ENCODE measurements at regions not wholly inside any gene's neighbourhood (a gene's known extent, or its start where the extent isn't known, plus 50 kb on each side); places are given as distances from the start of the nearest gene placed in this dataset.
"Not testable (repeated sequence)": the region's sequence is repeated elsewhere in the genome, so short reads cannot be mapped to it uniquely, and the experiment has no call there.

DNA sequence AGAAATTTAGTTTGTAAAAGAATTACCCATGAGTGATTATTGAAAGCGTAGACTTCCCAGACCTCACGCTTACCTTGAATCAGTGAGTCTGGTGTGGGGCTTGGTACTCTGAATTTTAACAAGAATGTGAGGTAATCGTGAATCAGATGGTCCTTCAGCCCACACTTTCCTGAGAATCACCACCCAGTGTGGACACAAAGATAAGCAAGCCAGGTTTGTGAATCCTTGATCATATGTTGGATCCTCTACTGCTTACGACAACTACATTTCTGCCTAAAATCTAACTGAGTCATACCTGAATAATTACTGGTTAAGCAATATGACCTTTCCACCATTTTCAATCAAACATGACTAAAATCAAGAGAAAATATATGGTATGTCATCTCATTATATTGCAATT, 589.3 kb downstream of the TFAP2A start:
- H3K4me3 ChIP-seq (ENCODE audit: low read depth, low read length), result no peak overlapping the region
- TF ChIP-seq, protein P1, sequence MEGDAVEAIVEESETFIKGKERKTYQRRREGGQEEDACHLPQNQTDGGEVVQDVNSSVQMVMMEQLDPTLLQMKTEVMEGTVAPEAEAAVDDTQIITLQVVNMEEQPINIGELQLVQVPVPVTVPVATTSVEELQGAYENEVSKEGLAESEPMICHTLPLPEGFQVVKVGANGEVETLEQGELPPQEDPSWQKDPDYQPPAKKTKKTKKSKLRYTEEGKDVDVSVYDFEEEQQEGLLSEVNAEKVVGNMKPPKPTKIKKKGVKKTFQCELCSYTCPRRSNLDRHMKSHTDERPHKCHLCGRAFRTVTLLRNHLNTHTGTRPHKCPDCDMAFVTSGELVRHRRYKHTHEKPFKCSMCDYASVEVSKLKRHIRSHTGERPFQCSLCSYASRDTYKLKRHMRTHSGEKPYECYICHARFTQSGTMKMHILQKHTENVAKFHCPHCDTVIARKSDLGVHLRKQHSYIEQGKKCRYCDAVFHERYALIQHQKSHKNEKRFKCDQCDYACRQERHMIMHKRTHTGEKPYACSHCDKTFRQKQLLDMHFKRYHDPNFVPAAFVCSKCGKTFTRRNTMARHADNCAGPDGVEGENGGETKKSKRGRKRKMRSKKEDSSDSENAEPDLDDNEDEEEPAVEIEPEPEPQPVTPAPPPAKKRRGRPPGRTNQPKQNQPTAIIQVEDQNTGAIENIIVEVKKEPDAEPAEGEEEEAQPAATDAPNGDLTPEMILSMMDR (IDR thresholded peaks at IDR 0.05; ENCODE audit: low read depth, low read length), result no peak

DNA sequence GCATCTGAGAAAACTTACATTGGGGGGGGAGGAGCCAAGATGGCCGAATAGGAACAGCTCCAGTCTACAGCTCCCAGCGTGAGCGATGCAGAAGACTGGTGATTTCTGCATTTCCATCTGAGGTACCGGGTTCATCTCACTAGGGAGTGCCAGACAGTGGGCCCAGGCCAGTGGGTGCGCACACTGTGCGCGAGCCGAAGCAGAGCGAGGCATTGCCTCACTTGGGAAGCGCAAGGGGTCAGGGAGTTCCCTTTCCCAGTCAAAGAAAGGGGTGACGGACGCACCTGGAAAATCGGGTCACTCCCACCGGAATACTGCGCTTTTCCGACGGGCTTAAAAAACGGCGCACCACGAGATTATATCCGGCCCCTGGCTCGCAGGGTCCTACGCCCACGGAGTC, 604.1 kb downstream of the TFAP2A start:
- H3K4me3 ChIP-seq (ENCODE audit: low read depth, low read length), result not testable (repeated sequence)

DNA sequence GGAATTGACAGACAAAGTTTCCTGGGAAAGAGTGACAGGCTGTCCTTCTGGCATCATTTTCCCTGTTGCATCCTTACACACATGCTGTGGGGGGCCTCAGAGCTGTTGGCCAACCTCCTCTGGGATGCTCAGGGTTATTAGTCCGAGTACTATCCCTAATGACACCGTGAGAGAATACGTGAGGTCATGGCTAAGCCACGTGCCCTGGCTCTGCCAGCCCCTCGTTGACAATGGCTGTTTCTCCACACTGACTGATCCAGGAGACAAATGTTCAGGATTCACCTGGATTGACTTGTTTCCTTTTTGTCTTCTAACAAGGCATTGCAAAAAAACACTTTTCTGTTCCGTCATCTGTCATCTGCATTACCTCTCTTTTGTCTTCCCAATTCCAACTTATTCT, 604.6 kb downstream of the TFAP2A start:
- no peak overlapping the region for H3K4me3 ChIP-seq (ENCODE audit: low read depth, low read length)
- TF ChIP-seq, protein P1 (IDR thresholded peaks at IDR 0.05; ENCODE audit: low read depth, low read length), result no peak

DNA sequence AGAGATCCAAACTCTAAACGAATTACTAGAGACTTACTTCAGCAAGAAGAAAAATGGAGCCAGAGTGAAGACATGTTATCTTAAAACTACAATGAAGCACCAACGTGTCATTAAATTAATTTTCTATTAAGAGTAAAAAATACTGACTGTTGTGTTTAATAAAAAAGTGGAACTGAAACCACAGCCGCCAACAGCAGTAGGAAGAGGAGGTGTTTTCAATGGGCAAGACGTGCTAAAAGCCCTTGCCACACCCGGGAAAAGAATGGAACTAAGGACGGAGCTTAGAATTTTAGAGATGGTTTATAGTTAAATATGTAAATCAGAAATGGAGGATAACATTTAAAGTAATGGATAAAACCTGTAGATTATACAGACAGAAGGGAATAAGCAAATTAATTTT, 608.7 kb downstream of the TFAP2A start:
- TF ChIP-seq, protein P1 (IDR thresholded peaks at IDR 0.05; ENCODE audit: low read depth, low read length), result no peak
- no peak overlapping the region for H3K4me3 ChIP-seq (ENCODE audit: low read depth, low read length)

DNA sequence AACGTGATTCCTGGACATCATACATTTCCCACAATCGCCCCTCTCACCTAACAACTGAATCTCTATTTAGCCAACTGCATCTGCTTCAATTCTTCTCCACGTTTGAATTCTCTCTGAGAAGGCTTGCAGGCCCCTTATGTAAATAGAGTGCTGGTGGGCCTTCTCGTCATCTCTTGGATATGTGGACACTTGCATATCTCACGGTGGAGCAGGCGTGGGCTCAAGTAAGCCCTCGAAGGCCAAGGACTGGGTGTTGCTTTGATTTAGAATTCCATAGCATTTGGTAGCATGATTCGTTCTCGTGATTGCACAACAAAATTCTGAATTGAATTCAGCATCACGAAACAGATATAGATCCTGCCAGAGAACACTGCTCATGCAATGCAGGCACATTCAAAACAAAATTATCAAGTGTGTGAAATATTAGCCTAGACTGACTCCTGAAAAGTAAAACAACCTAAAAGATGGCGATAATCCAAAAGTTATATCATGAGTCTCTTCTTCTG, 613.6 kb downstream of the TFAP2A start:
- no peak overlapping the region for H3K4me3 ChIP-seq (ENCODE audit: low read depth, low read length)
- TF ChIP-seq, protein P1 (IDR thresholded peaks at IDR 0.05; ENCODE audit: low read depth, low read length), result no peak

DNA sequence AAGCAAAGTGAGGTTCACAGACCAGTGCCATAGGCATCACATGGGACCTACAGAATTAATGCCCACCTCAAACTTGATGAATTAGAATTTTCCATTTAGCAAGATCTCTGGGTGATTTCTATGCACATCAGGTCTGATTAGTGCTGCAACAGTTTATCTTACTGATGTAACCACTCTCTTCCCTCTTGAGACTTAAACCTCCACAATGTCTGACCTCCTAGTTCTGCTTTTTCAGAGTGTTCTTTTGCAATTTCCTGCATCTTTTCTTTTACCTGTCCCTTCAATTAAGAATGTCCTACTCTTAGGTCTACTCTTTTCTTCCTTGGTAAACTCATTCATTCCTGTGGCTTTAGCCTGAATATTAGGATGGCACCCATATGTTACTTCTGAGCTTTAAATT, 615.3 kb downstream of the TFAP2A start:
- TF ChIP-seq, protein P1 (IDR thresholded peaks at IDR 0.05; ENCODE audit: low read depth, low read length), result no peak
- H3K4me3 ChIP-seq (ENCODE audit: low read depth, low read length), result no peak overlapping the region

DNA sequence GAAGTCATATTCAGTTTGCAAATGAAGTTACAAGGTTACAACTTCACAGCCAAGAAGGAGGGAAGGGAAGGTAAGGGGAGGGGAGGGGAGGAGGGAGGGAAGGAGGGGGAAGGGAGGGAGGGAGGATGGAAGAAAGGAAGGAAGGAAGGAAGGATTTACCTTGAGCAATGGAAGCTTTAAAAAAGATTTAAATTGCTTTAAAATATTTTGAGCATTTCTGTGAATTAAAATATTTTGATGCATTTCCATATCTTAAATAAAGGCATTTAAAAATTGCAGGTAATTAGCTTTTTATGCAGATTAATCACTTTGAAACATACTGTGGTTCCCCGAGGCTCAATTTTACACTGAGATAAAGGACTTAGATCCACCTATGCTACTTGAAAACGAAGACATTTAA, 618.0 kb downstream of the TFAP2A start:
- TF ChIP-seq, protein P1 (IDR thresholded peaks at IDR 0.05; ENCODE audit: low read depth, low read length), result no peak
- no peak overlapping the region for H3K4me3 ChIP-seq (ENCODE audit: low read depth, low read length)

DNA sequence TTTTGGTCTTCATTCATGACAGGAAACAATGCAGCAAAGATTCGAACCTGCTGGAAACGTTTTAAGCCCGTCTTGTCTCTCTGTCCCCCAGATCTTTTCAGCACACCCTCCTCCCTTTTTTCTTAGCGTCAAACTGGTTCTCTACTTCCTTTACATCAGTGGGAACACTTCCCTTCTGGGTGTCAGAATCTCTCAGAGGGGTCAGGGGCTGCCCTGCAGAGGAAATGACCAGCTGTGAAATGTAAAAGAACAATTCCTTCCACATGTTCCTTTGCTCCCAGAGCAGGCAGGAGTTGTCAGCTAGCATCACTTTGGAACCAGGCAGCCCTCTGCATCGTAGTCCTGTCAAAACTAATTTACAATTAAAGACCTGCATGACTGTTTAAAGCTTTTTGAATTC, 619.0 kb downstream of the TFAP2A start:
- H3K4me3 ChIP-seq (ENCODE audit: low read depth, low read length), result no peak overlapping the region
- TF ChIP-seq, protein P1 (IDR thresholded peaks at IDR 0.05; ENCODE audit: low read depth, low read length), result no peak

Measured in WI38 (cell line).